Esophagus muscularis mucosa (tissue), 4 donors: ENCODE measurements at regions not wholly inside any gene's neighbourhood (a gene's known extent, or its start where the extent isn't known, plus 50 kb on each side); places are given as distances from the start of the nearest gene placed in this dataset.

Experiments
- EP300 ChIP-seq: sonication (generic); formaldehyde crosslinking; IDR thresholded peaks from one replicate; pipeline ENCODE4 v1.6.1; 2017; ENCODE audit warnings: antibody characterized with exemption
- POLR2A ChIP-seq: fragments of 450-650 bp; IDR thresholded peaks from one replicate; pipeline ENCODE4 v1.6.1; 2017; ENCODE audit warnings: antibody characterized with exemption, moderate library complexity, mild to moderate bottlenecking, low read depth
- POLR2AphosphoS5 ChIP-seq, 2 donors: sonication (generic); formaldehyde crosslinking; IDR thresholded peaks; one replicate each; pipeline ENCODE4 v1.6.1; 2017; ENCODE audit warnings: antibody characterized with exemption in 2 of 2
- TF ChIP-seq, protein P1 (sequence below), 3 experiments: fragments of 200-600 bp in 2 of 3; fragments of 450-650 bp in 1 of 3; sonication (generic) in 2 of 3; IDR thresholded peaks; one replicate each; pipeline ENCODE4 v1.5.1; 2017 to 2019; ENCODE audit warnings: antibody characterized with exemption in 3 of 3, mild to moderate bottlenecking in 2 of 3, moderate library complexity in 1 of 3

DNA sequence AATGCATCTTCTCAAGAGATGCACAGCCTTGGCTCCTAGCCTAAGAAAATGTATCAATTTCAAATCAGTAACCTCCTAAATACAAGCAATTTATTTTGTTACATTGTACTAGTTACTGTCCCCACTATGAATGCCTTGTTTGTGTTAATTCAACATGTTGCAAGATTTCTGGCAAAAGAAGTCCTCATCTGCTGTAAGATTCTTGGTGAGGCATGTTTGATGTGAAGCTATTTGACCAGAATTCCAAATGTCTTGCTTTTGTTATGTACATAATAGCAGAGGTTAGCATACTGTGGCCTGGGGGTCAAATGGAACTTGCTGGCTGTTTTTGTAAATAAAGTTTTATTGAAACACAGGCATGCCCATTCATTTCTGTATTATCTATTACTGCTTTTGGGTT lies 1023.1 kb upstream of the WWC1 start:
- TF ChIP-seq POLR2A (no peak), POLR2AphosphoS5 (IDR thresholded peaks at IDR 0.05) (no peak), EP300 (no peak)
- TF ChIP-seq, protein P1, sequence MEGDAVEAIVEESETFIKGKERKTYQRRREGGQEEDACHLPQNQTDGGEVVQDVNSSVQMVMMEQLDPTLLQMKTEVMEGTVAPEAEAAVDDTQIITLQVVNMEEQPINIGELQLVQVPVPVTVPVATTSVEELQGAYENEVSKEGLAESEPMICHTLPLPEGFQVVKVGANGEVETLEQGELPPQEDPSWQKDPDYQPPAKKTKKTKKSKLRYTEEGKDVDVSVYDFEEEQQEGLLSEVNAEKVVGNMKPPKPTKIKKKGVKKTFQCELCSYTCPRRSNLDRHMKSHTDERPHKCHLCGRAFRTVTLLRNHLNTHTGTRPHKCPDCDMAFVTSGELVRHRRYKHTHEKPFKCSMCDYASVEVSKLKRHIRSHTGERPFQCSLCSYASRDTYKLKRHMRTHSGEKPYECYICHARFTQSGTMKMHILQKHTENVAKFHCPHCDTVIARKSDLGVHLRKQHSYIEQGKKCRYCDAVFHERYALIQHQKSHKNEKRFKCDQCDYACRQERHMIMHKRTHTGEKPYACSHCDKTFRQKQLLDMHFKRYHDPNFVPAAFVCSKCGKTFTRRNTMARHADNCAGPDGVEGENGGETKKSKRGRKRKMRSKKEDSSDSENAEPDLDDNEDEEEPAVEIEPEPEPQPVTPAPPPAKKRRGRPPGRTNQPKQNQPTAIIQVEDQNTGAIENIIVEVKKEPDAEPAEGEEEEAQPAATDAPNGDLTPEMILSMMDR (IDR thresholded peaks at IDR 0.05), result no peak
